GM23338 (cell line): ENCODE measurements at regions not wholly inside any gene's neighbourhood (a gene's known extent, or its start where the extent isn't known, plus 50 kb on each side); places are given as distances from the start of the nearest gene placed in this dataset.

ENCODE experiments used
- ATAC-seq: fragments of 200-7000 bp; cut with Tn5 transposase; 3 replicates; pipeline ENCODE4 v1.9.1; 2020
- DNase-seq: peaks from one replicate; pipeline ENCODE4 v3.0.0-alpha.2; 2015; ENCODE audit warnings: low spot score
- H2AFZ ChIP-seq: fragments of 200-600 bp; sonication (generic); 2 replicates; pipeline ENCODE4 v1.8.0; 2016; ENCODE audit warnings: antibody characterized with exemption, mild to moderate bottlenecking, moderate library complexity
- H3F3A ChIP-seq: fragments of 200-600 bp; sonication (generic); replicated peaks from 2 replicates; pipeline ENCODE4 v1.8.0; 2017; ENCODE audit warnings: antibody characterized with exemption, mixed run types, low read depth
- H3K27ac ChIP-seq: fragments of 200-600 bp; sonication (generic); 2 replicates; pipeline ENCODE4 v1.6.1; 2016; ENCODE audit warnings: low read depth
- H3K27me3 ChIP-seq: fragments of 200-600 bp; sonication (generic); 2 replicates; pipeline ENCODE4 v1.8.0; 2016; ENCODE audit warnings: mild to moderate bottlenecking, mixed run types, moderate library complexity; ENCODE audit not compliant: insufficient read depth
- H3K36me3 ChIP-seq: fragments of 200-600 bp; sonication (generic); 2 replicates; pipeline ENCODE4 v1.8.0; 2016; ENCODE audit warnings: mild to moderate bottlenecking; ENCODE audit not compliant: insufficient read depth
- H3K4me1 ChIP-seq: fragments of 200-600 bp; sonication (generic); 2 replicates; pipeline ENCODE4 v1.8.0; 2016; ENCODE audit warnings: mild to moderate bottlenecking, moderate library complexity; ENCODE audit not compliant: insufficient read depth
- H3K4me2 ChIP-seq: fragments of 200-600 bp; sonication (generic); 2 replicates; pipeline ENCODE4 v1.7.1; 2017; ENCODE audit warnings: mixed run types
- H3K4me3 ChIP-seq: fragments of 200-600 bp; sonication (generic); 2 replicates; pipeline ENCODE4 v1.6.1; 2016; ENCODE audit warnings: mixed run types
- H3K79me2 ChIP-seq: fragments of 200-600 bp; sonication (generic); replicated peaks from 2 replicates; pipeline ENCODE4 v1.8.0; 2017; ENCODE audit warnings: mild to moderate bottlenecking; ENCODE audit not compliant: insufficient read depth
- H3K9me2 ChIP-seq: fragments of 200-600 bp; sonication (generic); 2 replicates; pipeline ENCODE4 v1.8.0; 2017; ENCODE audit not compliant: insufficient read depth
- H4K20me1 ChIP-seq: fragments of 200-600 bp; sonication (generic); replicated peaks from 2 replicates; pipeline ENCODE4 v1.8.0; 2017; ENCODE audit warnings: mild to moderate bottlenecking; ENCODE audit not compliant: insufficient read depth
- H3K27ac Mint-ChIP-seq: 2 replicates; pipeline ENCODE4 v1.8.0; 2020; ENCODE audit warnings: inconsistent platforms, mild to moderate bottlenecking, moderate library complexity, mixed read lengths
- H3K27me3 Mint-ChIP-seq: 3 replicates; pipeline ENCODE4 v1.8.0; 2022; ENCODE audit warnings: low read depth, mild to moderate bottlenecking, moderate library complexity, mixed read lengths, inconsistent platforms; ENCODE audit not compliant: insufficient read depth, poor library complexity
- H3K36me3 Mint-ChIP-seq: 3 replicates; pipeline ENCODE4 v1.8.0; 2021; ENCODE audit warnings: low read depth, mild to moderate bottlenecking, inconsistent platforms, moderate library complexity, mixed read lengths
- H3K4me1 Mint-ChIP-seq: 3 replicates; pipeline ENCODE4 v1.8.0; 2020; ENCODE audit warnings: mild to moderate bottlenecking, inconsistent platforms, mixed read lengths
- H3K4me3 Mint-ChIP-seq: 3 replicates; pipeline ENCODE4 v1.8.0; 2021; ENCODE audit warnings: moderate library complexity, mild to moderate bottlenecking, inconsistent platforms, mixed read lengths
- H3K9me3 Mint-ChIP-seq: 3 replicates; pipeline ENCODE4 v1.8.0; 2020; ENCODE audit warnings: moderate library complexity, mild to moderate bottlenecking, inconsistent platforms, mixed read lengths
- CREB1 ChIP-seq: fragments of 250-450 bp; sonication (Bioruptor Pico); IDR thresholded peaks from 2 replicates; pipeline ENCODE4 v1.5.0; 2020; ENCODE audit warnings: low read depth, mild to moderate bottlenecking, moderate library complexity
- EZH2 ChIP-seq: fragments of 200-600 bp; sonication (generic); IDR thresholded peaks from one replicate; pipeline ENCODE4 v1.8.0; 2017; ENCODE audit warnings: antibody characterized with exemption, mild to moderate bottlenecking, low read depth; ENCODE audit not compliant: unreplicated experiment
- EZH2phosphoT487 ChIP-seq: fragments of 200-600 bp; sonication (generic); IDR thresholded peaks from one replicate; pipeline ENCODE4 v1.8.1; 2018; ENCODE audit warnings: antibody characterized with exemption; ENCODE audit not compliant: unreplicated experiment
- JUNB ChIP-seq: IDR thresholded peaks from one replicate; pipeline ENCODE4 v1.6.1; 2016; ENCODE audit warnings: antibody characterized with exemption; ENCODE audit not compliant: unreplicated experiment
- NANOG ChIP-seq: IDR thresholded peaks from 2 replicates; pipeline ENCODE4 v1.6.1; 2016; ENCODE audit warnings: antibody characterized with exemption, borderline replicate concordance
- POLR2AphosphoS5 ChIP-seq: IDR thresholded peaks from 2 replicates; pipeline ENCODE4 v1.6.1; 2016; ENCODE audit warnings: antibody characterized with exemption, low read depth
- STAT1 ChIP-seq: IDR thresholded peaks from one replicate; pipeline ENCODE4 v1.6.1; 2016; ENCODE audit warnings: antibody characterized with exemption; ENCODE audit not compliant: unreplicated experiment
- ZNF114 ChIP-seq: fragments of 250-450 bp; sonication (Bioruptor Pico); IDR thresholded peaks from 2 replicates; pipeline ENCODE4 v1.5.0; 2020; ENCODE audit warnings: mild to moderate bottlenecking, moderate library complexity
- ZNF331 ChIP-seq: fragments of 250-450 bp; sonication (Bioruptor Pico); IDR thresholded peaks from 2 replicates; pipeline ENCODE4 v1.5.0; 2020; ENCODE audit warnings: low read depth, mild to moderate bottlenecking, moderate library complexity
- TF ChIP-seq, protein P1 (sequence below): IDR thresholded peaks from 2 replicates; pipeline ENCODE4 v1.6.1; 2016; ENCODE audit warnings: antibody characterized with exemption
- TF ChIP-seq, protein P2 (sequence below): IDR thresholded peaks from one replicate; pipeline ENCODE4 v1.6.1; 2018; ENCODE audit warnings: antibody characterized with exemption; ENCODE audit not compliant: unreplicated experiment
- TF ChIP-seq, protein P3 (sequence below), 2 experiments: fragments of 200-600 bp in 1 of 2; sonication (generic) in 1 of 2; conservative IDR thresholded peaks; 2 replicates each; pipeline versions ENCODE4 v1.5.1 to v1.6.1; 2016 to 2017; ENCODE audit warnings: antibody characterized with exemption in 2 of 2, low read depth in 2 of 2, mild to moderate bottlenecking in 2 of 2, moderate library complexity in 1 of 2
- TF ChIP-seq, protein P4 (sequence below): fragments of 250-450 bp; sonication (Bioruptor Pico); IDR thresholded peaks from 2 replicates; pipeline ENCODE4 v1.5.0; 2020; ENCODE audit warnings: mild to moderate bottlenecking, moderate library complexity

DNA sequence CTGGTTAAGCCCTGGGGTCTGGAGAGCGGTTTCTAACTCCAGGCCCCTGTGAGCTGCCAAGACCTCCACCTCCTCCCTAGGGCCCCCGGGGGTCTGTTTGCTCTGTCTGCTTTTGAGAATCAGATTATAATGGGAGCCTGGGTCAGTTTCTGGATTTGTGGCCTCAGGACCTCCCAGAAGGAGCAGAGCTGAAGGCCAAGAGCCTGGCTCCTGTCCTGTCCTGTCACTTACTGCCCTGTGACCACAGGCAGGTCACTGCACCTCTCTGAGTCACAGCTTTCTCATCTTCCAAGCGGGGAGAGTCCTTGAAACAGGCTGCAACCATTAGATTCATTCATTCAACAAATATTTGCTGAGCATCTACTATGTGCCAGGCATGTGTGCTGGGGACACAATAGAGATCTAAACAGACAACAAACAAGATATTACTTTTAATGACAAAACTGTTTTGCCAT lies 87.3 kb upstream of the FGF3 start:
- Mint-ChIP-seq H3K27ac (no peak overlapping the region), H3K36me3 (no peaks in the 10 kb centered on the region), H3K9me3 (no peaks in the 10 kb centered on the region), H3K4me3 (no peak overlapping the region), H3K4me1 (peaks cover 6% of the 10 kb centered on the region; the same call in 2 of the 3 replicates), H3K27me3 (peaks cover 5% of the 10 kb centered on the region)
- no peak for TF ChIP-seq ZNF331 (CRISPR knock-in tag)
- TF ChIP-seq, protein P1, sequence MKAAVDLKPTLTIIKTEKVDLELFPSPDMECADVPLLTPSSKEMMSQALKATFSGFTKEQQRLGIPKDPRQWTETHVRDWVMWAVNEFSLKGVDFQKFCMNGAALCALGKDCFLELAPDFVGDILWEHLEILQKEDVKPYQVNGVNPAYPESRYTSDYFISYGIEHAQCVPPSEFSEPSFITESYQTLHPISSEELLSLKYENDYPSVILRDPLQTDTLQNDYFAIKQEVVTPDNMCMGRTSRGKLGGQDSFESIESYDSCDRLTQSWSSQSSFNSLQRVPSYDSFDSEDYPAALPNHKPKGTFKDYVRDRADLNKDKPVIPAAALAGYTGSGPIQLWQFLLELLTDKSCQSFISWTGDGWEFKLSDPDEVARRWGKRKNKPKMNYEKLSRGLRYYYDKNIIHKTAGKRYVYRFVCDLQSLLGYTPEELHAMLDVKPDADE = no peak
- no peak for TF ChIP-seq EZH2
- TF ChIP-seq EZH2phosphoT487 = no peak
- TF ChIP-seq, protein P2, sequence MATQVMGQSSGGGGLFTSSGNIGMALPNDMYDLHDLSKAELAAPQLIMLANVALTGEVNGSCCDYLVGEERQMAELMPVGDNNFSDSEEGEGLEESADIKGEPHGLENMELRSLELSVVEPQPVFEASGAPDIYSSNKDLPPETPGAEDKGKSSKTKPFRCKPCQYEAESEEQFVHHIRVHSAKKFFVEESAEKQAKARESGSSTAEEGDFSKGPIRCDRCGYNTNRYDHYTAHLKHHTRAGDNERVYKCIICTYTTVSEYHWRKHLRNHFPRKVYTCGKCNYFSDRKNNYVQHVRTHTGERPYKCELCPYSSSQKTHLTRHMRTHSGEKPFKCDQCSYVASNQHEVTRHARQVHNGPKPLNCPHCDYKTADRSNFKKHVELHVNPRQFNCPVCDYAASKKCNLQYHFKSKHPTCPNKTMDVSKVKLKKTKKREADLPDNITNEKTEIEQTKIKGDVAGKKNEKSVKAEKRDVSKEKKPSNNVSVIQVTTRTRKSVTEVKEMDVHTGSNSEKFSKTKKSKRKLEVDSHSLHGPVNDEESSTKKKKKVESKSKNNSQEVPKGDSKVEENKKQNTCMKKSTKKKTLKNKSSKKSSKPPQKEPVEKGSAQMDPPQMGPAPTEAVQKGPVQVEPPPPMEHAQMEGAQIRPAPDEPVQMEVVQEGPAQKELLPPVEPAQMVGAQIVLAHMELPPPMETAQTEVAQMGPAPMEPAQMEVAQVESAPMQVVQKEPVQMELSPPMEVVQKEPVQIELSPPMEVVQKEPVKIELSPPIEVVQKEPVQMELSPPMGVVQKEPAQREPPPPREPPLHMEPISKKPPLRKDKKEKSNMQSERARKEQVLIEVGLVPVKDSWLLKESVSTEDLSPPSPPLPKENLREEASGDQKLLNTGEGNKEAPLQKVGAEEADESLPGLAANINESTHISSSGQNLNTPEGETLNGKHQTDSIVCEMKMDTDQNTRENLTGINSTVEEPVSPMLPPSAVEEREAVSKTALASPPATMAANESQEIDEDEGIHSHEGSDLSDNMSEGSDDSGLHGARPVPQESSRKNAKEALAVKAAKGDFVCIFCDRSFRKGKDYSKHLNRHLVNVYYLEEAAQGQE = no peak
- TF ChIP-seq, protein P3, sequence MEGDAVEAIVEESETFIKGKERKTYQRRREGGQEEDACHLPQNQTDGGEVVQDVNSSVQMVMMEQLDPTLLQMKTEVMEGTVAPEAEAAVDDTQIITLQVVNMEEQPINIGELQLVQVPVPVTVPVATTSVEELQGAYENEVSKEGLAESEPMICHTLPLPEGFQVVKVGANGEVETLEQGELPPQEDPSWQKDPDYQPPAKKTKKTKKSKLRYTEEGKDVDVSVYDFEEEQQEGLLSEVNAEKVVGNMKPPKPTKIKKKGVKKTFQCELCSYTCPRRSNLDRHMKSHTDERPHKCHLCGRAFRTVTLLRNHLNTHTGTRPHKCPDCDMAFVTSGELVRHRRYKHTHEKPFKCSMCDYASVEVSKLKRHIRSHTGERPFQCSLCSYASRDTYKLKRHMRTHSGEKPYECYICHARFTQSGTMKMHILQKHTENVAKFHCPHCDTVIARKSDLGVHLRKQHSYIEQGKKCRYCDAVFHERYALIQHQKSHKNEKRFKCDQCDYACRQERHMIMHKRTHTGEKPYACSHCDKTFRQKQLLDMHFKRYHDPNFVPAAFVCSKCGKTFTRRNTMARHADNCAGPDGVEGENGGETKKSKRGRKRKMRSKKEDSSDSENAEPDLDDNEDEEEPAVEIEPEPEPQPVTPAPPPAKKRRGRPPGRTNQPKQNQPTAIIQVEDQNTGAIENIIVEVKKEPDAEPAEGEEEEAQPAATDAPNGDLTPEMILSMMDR (conservative IDR thresholded peaks at IDR 0.05; ENCODE audit: low read depth in 2 of 2) = no peak
- no peak for TF ChIP-seq CREB1 (CRISPR knock-in tag)
- no peak for TF ChIP-seq NANOG
- TF ChIP-seq JUNB = no peak
- TF ChIP-seq POLR2AphosphoS5 = no peak
- no peak for TF ChIP-seq STAT1
- no peak for TF ChIP-seq ZNF114 (CRISPR knock-in tag)
- TF ChIP-seq, protein P4, sequence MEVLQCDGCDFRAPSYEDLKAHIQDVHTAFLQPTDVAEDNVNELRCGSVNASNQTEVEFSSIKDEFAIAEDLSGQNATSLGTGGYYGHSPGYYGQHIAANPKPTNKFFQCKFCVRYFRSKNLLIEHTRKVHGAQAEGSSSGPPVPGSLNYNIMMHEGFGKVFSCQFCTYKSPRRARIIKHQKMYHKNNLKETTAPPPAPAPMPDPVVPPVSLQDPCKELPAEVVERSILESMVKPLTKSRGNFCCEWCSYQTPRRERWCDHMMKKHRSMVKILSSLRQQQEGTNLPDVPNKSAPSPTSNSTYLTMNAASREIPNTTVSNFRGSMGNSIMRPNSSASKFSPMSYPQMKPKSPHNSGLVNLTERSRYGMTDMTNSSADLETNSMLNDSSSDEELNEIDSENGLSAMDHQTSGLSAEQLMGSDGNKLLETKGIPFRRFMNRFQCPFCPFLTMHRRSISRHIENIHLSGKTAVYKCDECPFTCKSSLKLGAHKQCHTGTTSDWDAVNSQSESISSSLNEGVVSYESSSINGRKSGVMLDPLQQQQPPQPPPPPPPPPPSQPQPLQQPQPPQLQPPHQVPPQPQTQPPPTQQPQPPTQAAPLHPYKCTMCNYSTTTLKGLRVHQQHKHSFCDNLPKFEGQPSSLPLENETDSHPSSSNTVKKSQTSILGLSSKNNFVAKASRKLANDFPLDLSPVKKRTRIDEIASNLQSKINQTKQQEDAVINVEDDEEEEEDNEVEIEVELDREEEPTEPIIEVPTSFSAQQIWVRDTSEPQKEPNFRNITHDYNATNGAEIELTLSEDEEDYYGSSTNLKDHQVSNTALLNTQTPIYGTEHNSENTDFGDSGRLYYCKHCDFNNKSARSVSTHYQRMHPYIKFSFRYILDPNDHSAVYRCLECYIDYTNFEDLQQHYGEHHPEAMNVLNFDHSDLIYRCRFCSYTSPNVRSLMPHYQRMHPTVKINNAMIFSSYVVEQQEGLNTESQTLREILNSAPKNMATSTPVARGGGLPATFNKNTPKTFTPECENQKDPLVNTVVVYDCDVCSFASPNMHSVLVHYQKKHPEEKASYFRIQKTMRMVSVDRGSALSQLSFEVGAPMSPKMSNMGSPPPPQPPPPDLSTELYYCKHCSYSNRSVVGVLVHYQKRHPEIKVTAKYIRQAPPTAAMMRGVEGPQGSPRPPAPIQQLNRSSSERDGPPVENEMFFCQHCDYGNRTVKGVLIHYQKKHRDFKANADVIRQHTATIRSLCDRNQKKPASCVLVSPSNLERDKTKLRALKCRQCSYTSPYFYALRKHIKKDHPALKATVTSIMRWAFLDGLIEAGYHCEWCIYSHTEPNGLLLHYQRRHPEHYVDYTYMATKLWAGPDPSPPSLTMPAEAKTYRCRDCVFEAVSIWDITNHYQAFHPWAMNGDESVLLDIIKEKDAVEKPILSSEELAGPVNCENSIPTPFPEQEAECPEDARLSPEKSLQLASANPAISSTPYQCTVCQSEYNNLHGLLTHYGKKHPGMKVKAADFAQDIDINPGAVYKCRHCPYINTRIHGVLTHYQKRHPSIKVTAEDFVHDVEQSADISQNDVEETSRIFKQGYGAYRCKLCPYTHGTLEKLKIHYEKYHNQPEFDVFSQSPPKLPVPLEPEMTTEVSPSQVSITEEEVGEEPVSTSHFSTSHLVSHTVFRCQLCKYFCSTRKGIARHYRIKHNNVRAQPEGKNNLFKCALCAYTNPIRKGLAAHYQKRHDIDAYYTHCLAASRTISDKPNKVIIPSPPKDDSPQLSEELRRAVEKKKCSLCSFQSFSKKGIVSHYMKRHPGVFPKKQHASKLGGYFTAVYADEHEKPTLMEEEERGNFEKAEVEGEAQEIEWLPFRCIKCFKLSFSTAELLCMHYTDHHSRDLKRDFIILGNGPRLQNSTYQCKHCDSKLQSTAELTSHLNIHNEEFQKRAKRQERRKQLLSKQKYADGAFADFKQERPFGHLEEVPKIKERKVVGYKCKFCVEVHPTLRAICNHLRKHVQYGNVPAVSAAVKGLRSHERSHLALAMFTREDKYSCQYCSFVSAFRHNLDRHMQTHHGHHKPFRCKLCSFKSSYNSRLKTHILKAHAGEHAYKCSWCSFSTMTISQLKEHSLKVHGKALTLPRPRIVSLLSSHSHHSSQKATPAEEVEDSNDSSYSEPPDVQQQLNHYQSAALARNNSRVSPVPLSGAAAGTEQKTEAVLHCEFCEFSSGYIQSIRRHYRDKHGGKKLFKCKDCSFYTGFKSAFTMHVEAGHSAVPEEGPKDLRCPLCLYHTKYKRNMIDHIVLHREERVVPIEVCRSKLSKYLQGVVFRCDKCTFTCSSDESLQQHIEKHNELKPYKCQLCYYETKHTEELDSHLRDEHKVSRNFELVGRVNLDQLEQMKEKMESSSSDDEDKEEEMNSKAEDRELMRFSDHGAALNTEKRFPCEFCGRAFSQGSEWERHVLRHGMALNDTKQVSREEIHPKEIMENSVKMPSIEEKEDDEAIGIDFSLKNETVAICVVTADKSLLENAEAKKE = no peak
- Histone ChIP-seq H3K9me2 (no peaks in the 10 kb centered on the region), H3F3A (no peaks in the 10 kb centered on the region), H3K4me1 (no peaks in the 10 kb centered on the region), H2AFZ (no peak overlapping the region), H3K4me3 (no peak overlapping the region), H3K79me2 (no peaks in the 10 kb centered on the region), H3K27ac (no peak overlapping the region), H4K20me1 (no peaks in the 10 kb centered on the region), H3K27me3 (no peaks in the 10 kb centered on the region), H3K36me3 (no peaks in the 10 kb centered on the region), H3K4me2 (no peak overlapping the region)
- DNase-seq (no peak), ATAC-seq (no peak)
